GM18505 (cell line): ENCODE measurements at regions not wholly inside any gene's neighbourhood (a gene's known extent, or its start where the extent isn't known, plus 50 kb on each side); places are given as distances from the start of the nearest gene placed in this dataset.

ENCODE experiments used
- ATAC-seq: cut with Tn5 transposase; IDR thresholded peaks from one replicate; pipeline ENCODE4 v1.9.1; 2021; ENCODE audit not compliant: unreplicated experiment
- POLR2A ChIP-seq: IDR thresholded peaks from 4 replicates; pipeline ENCODE4 v1.6.1; 2011; ENCODE audit warnings: borderline replicate concordance; ENCODE audit not compliant: insufficient read depth, insufficient read length; ENCODE audit errors: extremely low read depth

DNA sequence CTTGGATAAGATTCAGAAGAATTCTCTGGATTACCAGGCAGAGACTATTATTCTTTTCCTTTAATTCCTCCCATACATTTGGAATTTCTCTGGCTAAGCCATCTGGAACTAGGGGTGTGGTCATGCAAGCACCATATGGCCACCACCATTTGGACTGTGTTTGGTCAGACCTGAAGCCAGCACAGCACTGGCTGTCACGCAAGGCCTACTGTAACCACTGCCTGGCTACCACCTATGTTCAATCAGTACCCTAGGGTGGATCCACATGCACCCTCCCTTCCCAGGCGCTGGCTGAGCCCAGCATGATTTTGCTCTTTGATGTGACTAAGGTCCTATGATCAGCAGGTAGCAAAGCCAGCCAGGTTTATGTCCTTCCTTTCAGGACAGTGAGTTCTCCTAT, 287.8 kb upstream of the GOLIM4 start:
- no peak for ATAC-seq
- TF ChIP-seq POLR2A: no peak

DNA sequence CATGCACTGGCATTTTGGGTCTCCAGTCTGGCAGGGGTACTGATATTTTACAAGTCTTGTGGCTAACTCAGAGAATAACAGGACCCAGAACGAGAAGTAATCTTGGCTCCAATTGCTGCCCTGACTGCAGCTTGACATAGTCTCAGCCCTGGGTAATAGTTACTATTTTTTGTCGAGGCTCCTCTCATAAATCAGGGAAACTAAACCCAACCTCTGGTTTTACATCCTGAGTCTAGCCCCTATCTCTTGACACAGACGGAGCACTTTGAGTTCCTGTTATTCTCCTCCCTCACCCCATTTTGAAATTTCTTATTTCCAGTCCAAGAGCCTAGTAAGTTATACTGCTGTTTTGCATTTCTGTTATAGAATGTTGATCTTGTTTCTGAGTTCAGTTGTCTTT, 276.1 kb upstream of the GOLIM4 start:
- no peak for ATAC-seq
- TF ChIP-seq POLR2A: no peak

DNA sequence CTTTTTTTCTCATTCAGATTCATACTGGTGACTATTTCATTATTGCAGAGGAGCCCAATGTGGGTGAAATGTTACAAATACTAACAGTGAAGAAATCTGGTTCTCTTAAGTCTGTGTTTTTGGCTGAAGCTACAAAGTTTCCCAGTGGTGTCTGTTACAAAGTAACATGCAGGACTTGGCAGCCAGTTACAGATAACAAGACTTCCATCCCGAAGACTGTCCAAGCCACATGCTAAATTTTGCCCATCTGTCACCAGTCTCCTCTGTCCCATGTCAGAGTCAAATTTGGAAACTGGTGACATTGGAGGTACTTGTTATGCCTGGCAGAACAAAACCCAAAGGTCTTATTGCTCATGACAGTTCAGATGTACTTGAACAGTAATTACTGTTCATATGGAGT, 269.2 kb upstream of the GOLIM4 start:
- TF ChIP-seq POLR2A: no peak
- ATAC-seq: no peak

DNA sequence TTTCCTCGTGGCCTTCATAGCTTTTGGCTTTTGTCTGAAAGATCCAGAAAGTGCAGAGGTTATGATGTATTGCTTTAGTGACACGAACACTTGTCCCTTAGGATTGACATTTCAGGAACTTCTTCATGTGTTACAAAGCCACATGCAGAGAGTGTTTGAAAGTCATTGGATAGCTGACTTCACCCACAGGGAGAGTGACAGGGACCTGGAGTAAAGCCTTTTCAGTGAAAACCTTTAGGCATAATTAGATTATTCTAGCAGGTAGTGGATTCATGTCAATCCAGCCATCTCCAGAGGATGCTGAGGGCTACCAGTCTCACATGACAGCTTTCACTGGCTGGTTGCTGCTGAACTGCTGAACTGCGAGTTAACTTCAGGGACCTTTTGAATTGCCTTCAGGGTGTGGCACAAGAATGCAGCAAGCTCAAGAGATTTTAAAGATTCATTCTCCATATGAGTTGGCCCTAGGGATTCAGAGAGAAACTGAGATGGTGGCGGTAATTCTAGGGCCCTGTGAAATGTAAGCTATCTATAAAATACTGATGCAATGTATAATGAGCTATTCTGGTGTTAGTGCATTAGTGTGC, 267.0 kb upstream of the GOLIM4 start:
- ATAC-seq: no peak
- TF ChIP-seq POLR2A: no peak

DNA sequence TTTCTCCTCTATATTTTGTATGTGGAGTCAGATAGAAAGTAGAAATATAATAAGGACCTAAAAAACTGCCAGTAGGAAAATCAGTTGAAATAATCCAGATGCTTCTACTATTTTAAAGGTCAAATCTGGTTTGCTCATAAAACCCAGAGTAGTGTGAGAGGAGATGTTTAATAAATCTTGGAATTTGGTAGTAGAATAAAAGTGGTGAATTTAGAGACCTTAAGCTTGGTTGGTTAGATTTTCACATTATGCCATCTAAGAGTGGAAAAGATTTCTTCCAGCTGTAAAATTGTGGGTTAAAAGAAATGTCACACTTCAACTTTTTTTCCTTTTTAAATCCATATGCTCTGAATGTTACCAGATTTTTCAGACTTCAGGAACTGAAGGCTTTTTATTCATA, 266.4 kb upstream of the GOLIM4 start:
- ATAC-seq: no peak
- no peak for TF ChIP-seq POLR2A

DNA sequence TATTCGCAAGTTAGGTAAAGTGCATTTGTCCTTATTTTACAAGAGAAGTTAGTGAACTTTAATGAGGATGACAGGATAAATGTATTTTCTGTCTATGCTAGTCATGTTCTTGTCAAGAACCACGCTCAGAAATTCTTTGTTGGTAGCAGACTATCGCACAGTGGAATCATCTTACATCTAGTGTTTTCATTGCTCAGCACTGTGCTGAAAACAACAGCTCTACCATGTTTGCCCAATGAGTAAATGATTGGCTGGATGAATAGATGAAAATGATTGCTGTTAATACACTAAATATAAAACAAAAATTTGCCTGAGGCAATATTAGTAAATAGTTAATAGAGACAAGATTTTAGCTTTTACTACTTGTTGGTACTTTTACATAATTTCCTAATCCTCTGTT, 265.3 kb upstream of the GOLIM4 start:
- no peak for ATAC-seq
- TF ChIP-seq POLR2A: no peak

DNA sequence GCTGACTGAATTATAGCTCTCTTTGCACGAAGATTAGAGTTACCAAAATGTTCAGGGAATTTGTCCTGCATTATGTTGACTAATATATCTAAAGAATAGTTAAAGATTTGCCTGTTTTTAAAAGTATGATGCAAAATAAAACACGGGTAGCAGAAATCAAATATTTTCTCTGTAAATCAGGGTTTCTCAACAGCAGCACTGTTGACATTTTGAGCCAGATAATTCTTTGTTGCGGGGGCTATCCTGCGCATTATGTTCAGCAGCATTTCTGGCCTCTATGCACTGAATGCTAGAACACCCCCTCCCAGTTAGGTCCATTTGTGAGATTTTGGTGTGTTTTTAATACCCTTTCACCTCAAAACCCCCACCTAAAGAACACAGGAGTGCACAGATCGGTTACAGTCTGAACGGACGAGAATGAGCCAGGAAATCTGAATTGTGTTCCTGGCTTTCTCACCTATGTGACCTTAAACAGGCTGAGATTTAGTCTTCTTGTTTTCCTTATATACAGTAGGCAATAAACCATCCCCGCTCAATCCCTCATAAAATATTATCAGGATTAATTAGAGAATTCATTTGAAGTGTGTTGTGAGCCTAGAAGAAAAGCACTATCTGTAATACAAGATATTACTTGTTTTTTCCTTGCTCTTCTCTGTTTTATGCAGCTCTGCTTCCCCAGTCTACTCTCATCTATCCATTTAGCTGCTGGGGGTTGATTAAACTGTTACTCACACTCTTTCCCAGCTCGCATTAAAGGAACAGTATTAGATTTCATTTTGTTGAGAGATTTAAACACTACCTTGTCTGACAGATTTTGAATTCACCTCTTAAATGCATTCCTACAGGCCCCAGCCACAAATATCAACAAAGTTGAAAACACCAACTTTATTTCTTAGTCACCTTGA, 247.5 kb upstream of the GOLIM4 start:
- TF ChIP-seq POLR2A: no peak
- ATAC-seq: no peak

DNA sequence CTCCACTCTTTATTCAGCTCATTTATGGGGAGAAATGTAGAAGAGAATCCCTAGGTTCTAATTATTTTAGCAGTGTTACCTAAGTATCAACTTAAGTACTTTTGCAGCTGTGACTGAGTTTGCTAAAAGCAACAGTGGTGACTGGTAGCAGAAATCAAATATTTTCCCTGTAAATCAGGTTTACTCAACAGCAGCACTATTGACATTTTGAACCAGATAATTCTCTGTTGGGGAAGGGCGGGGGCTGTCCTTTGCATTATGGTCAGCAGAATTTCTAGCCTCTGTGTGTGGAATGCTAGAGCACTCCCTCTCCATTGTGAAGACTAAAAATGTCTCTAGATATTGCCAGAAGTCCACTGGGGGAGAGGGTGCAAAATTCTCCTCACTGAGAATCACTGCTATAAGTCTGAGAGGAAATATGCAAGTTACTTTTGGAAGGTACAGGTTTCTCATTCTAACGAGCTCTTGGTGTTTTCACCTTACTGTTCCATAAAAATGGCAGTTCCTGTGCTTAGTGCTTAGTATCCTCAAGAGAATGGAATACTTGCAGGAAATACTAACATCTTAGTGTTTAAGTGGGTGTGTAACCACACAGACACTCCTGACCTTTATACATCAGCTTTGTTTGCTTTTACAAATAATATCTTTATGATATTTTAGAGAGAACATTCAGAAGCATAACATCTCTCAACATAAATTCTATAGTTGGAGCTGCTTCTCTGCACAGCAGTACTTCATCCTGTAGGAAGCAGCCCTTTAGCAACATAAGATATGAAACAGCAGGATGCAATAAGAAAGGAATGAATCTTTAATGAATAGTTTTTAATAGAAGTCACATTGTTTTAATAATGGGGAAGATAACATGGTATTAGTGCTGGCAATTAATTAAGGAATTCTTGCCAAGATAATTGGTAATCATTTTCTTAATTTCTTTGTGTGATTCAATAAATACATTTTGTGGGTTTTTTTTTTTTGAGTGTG, 246.5 kb upstream of the GOLIM4 start:
- ATAC-seq: no peak
- no peak for TF ChIP-seq POLR2A

DNA sequence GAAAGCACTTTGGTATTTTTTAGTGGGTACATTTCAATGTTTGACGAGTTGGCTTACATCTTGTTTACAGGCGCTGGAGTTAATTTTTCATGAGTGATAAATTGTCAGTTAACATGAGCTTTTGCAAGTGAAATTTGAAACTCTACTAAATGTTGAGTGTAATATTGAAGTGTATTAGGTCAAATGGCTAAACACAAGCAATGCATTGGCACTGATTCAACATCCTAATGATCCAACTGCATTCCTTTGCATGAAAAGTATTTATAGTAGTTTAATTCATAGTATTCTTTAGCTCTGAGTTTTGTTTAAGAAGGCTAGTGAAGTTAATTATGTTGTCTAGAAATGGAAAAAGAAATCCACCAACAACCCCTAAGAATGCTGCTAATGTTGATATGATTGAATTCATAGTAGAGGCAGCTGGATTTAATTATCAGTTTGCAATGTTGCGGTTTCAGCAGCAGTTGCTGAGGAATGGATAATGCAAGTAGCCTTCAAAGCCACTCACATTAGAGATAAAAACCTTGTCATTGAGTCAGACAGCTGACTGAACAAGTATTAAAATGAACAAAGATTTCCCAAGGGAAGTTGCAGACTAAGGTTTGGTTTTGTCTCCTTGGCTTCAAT, 245.6 kb upstream of the GOLIM4 start:
- no peak for ATAC-seq
- no peak for TF ChIP-seq POLR2A

DNA sequence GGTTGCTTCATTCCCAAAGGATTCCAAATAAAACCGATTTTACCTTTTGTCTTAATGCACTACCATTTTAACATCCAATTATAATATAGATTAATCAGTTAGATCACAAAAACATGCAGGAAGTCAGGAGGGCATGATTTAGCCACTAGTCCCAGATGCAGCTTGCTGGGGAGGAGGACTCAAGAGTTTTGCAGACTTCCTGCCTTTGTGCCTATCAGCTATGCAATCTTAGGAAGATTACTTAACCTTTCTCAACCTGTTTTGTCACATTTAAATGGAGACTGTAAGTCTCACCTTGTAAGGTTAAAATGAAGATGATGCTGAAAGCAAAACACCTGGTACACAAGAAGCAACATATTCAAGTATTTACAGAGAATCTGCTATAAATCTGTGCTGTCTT, 242.4 kb upstream of the GOLIM4 start:
- no peak for ATAC-seq
- no peak for TF ChIP-seq POLR2A

DNA sequence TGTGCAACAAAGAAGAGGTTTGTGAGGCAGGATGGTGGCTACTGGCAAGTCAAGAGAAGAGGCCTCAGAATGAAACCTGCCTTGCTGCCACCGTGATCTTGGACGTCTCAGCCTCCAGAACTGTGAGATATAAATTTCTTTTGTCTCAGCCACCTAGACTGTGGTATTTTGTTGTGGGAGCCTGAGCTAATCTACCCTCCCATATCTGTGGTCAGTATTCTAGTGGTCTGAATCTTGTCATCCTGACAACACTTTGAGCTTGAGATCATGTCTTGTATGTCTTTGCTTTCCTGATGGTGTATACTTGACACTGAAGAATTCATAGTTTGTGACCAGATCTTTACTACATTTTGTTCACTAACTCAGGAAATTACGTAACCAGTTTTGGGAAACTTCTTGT, 240.6 kb upstream of the GOLIM4 start:
- TF ChIP-seq POLR2A: no peak
- no peak for ATAC-seq

DNA sequence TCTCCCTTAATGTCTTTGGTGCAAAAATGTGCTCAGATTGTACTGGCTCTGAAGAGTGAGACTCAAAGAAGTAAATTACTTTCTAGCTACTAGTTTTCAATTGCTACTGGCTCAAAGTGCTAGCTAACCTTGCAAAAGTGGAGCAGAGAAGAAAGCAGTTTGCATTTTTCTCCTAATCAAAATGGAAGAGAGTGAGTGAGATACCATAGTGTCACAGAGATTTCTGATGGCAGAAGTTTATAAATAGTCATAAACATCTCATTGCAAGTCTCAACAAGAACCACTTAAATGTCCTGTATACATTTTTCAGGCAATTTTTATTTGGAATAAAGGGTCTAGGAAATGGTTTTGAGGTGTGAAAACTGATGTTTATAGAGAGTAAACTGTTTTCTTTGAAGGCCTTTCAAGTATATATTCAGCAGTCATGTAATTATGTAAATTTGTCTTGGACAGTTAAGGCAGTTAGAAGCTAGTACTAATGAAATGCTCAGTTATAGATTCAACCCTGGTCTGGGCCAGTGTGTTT, 237.7 kb upstream of the GOLIM4 start:
- no peak for ATAC-seq
- no peak for TF ChIP-seq POLR2A

DNA sequence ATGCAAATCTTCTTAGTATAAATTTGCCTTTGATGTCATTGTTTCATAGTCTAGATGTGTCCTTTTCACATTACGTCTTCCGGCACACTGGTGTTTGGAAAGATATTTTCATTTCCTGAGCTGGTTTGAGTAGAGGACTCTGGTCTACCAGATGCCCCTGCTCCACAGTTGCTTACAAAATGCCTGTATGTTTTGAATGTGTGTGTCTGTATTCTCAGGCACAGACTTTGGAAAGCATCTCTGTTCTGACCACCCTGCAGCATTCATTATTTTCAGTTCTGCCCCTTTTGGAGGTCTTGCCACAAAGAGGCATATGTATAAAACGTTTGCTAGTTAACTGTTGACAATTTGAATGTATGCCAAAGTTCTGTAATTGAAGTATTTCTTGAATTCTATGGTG, 236.0 kb upstream of the GOLIM4 start:
- no peak for TF ChIP-seq POLR2A
- ATAC-seq: no peak
